Kidney (tissue), 13 donors: ENCODE measurements at regions not wholly inside any gene's neighbourhood (a gene's known extent, or its start where the extent isn't known, plus 50 kb on each side); places are given as distances from the start of the nearest gene placed in this dataset.
A peak's percentile ranks its signal among the peaks of the same experiment; 100 is the strongest.

ENCODE experiments used
- DNase-seq, 5 donors: peaks; one replicate each; pipeline ENCODE4 v3.0.0-alpha.2; 2013 to 2020
- FAIRE-seq: peaks from 2 replicates; lab custom pipeline; 2012; peaks lifted over from hg19 to GRCh38; lab: Jason Lieb, UNC
- H3K27ac ChIP-seq, 2 donors: one replicate each; pipeline ENCODE4 v1.7.0; 2013; ENCODE audit warnings: low read depth in 2 of 2, low read length in 2 of 2, inconsistent platforms in 1 of 2
- H3K27me3 ChIP-seq: one replicate; pipeline ENCODE4 v1.7.1; 2013; ENCODE audit warnings: low read length, inconsistent platforms; ENCODE audit not compliant: control insufficient read depth, insufficient read depth
- H3K36me3 ChIP-seq, 3 donors: one replicate each; pipeline versions ENCODE4 v1.7.0 to v1.7.1; 2013; ENCODE audit warnings: low read length in 3 of 3, control low read depth in 1 of 3, inconsistent platforms in 1 of 3; ENCODE audit not compliant: insufficient read depth in 3 of 3, control insufficient read depth in 2 of 3
- H3K4me1 ChIP-seq, 3 donors: one replicate each; pipeline versions ENCODE4 v1.7.0 to v1.7.1; 2013; ENCODE audit warnings: low read length in 3 of 3, inconsistent platforms in 1 of 3, low read depth in 1 of 3; ENCODE audit not compliant: control insufficient read depth in 2 of 3, insufficient read depth in 2 of 3
- H3K4me3 ChIP-seq, 3 donors: one replicate each; pipeline versions ENCODE4 v1.7.0 to v1.8.1; 2013; ENCODE audit warnings: low read length in 3 of 3, control low read depth in 1 of 3, inconsistent platforms in 1 of 3
- H3K9ac ChIP-seq, 3 donors: one replicate each; pipeline versions ENCODE4 v1.7.0 to v1.7.1; 2013; ENCODE audit warnings: low read length in 3 of 3, control low read depth in 1 of 3, inconsistent platforms in 1 of 3
- H3K9me3 ChIP-seq, 3 donors: one replicate each; pipeline versions ENCODE4 v1.7.0 to v1.7.1; 2013; ENCODE audit warnings: low read length in 3 of 3, control low read depth in 1 of 3, inconsistent platforms in 1 of 3; ENCODE audit not compliant: control insufficient read depth in 2 of 3, insufficient read depth in 1 of 3
- CTCF ChIP-seq: IDR thresholded peaks from 3 replicates; pipeline ENCODE4 v1.5.1; 2012; ENCODE audit warnings: mild to moderate bottlenecking, moderate library complexity, borderline replicate concordance; ENCODE audit not compliant: insufficient read depth; ENCODE audit errors: extremely low read depth
- intact Hi-C: fragments of 100-400 bp; cut with DNase I; formaldehyde crosslinking; loops from one replicate; pipeline ENCODE4 v1.11.1; 2022
- donor health status: control.
- donor health status: control.
- donor health status: control.
- donor health status: control.
- donor health status: control.
- donor health status: DM: yes; HTN: yes; CAD: no.
- donor health status: Normal renal cell carcinoma (clear cell type).

GRCh38 chr20:63125581-63125837 lies 90.4 kb downstream of the YTHDF1 start:
- TF ChIP-seq CTCF, result no peak
- no peak for FAIRE-seq

GRCh38 chr20:63124782-63125580 lies 91.0 kb downstream of the YTHDF1 start:
- intact Hi-C loops, result no loop called here
- Histone ChIP-seq H3K36me3 (no peaks in the 10 kb centered on the region), H3K4me3 (no peak overlapping the region), H3K9me3 (peaks cover 0 to 5% (median 0%) of the 10 kb centered on the region in 3 donors), H3K4me1 (no peaks in the 10 kb centered on the region), H3K27me3 (no peaks in the 10 kb centered on the region), H3K27ac (no peak overlapping the region), H3K9ac (no peak overlapping the region)
- peak in 1 of 5 donors; percentile 10 for DNase-seq
- no peak for FAIRE-seq
- no peak for TF ChIP-seq CTCF

More at GRCh38 chr20:63125581-63125837, 90.4 kb downstream of the YTHDF1 start:
- Histone ChIP-seq H3K27ac (no peak overlapping the region), H3K9ac (no peak overlapping the region), H3K36me3 (no peaks in the 10 kb centered on the region), H3K4me1 (no peaks in the 10 kb centered on the region), H3K9me3 (peaks cover 0 to 5% (median 0%) of the 10 kb centered on the region in 3 donors), H3K27me3 (no peaks in the 10 kb centered on the region), H3K4me3 (no peak overlapping the region)
- DNase-seq, result peak in 1 of 5 donors; percentile 5
- intact Hi-C loops, result no loop called here

GRCh38 chr20:63124092-63124781 lies 91.7 kb downstream of the YTHDF1 start:
- FAIRE-seq, result no peak
- Histone ChIP-seq H3K27me3 (no peaks in the 10 kb centered on the region), H3K4me3 (no peak overlapping the region), H3K4me1 (no peaks in the 10 kb centered on the region), H3K27ac (no peak overlapping the region), H3K36me3 (no peaks in the 10 kb centered on the region), H3K9ac (no peak overlapping the region), H3K9me3 (peaks cover 0 to 5% (median 0%) of the 10 kb centered on the region in 3 donors)
- DNase-seq, result peak in 1 of 5 donors; percentile 13
- intact Hi-C loops, result no loop called here
- TF ChIP-seq CTCF, result no peak
